ENCODE measurements at regions not wholly inside any gene's neighbourhood (a gene's known extent, or its start where the extent isn't known, plus 50 kb on each side); places are given as distances from the start of the nearest gene placed in this dataset.
"Not testable (repeated sequence)": the region's sequence is repeated elsewhere in the genome, so short reads cannot be mapped to it uniquely, and the experiment has no call there.

DNA sequence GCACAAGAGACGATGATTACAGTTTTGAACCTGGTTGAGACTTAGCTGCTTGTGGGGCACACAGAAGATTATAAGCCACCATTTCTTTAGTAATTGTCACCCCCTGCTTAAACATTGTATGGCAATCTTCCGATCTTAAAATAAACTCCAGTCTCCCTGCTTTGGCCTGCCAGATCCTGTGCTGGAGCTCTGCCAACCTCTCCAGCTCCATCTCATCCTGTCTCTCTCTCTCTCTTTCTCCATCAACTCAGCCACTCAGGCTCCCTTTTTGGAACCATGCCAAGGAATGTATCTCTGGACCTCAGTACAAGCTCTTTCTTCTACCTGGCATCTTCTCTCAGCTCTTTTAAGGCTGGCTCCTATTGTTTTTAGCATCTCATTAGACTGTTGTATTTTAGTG, 1053.2 kb downstream of the REEP3 start:
- no peak for DNase-seq (ENCODE audit: low read depth)

DNA sequence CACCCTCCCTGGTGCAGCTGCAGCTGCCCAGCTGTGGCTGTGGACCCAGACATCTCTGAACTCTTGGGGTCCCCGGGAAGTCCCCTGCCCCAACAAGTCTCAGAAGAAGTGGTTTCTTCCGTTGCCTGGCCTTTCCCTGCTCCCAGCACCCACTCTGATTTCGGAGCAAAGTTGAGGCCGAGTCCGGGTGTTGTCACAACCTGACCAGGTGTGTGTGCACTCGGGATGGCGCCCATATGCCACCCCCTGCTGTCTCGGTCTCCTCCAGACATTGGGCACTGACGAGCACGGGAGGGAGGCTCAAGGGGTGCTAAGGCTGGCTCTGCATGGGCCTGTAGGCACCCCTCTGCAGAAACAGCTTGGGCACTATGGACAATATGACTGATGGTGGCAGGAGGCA, 1055.3 kb downstream of the REEP3 start:
- DNase-seq (ENCODE audit: low read depth), result no peak

DNA sequence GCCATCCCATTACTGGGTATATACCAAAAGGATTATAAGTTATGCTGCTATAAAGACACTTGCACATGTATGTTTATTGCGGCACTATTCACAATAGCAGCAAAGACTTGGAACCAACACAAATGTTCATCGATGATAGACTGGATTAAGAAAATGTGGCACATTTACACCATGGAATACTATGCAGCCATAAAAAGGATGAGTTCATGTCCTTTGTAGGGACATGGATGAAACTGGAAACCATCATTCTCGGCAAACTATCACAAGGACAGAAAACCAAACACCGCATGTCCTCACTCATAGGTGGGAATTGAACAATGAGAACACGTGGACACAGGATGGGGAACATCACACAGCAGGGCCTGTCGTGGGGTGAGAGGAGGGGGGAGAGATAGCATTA, 1057.6 kb downstream of the REEP3 start:
- not testable (repeated sequence) for DNase-seq (ENCODE audit: low read depth)

DNA sequence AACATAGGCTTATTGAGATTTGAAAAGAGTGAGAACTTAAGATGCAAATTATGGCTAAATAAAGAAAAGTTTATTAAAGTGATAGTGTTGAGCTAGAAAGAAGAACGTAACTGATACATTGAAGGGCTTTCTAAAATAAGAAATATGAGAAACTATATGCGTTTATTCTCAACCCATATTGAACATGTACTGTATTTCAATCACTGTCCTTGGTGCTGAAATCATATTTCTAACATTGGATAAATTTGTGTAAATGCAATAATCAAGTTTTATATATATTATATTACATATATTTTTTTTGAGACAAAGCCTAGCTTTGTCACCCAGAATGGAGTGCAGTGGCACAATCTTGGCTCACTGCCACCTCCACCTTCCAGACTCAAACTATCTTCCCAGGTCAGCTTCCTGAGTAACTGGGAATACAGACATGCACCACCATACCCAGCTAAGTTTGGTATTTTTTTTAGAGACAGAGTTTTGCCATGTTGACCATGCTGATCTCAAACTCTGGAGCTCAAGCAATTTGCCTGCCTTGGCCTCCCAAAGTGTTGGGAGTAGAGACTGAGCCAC, 1065.8 kb downstream of the REEP3 start:
- no peak for DNase-seq (ENCODE audit: low read depth)

DNA sequence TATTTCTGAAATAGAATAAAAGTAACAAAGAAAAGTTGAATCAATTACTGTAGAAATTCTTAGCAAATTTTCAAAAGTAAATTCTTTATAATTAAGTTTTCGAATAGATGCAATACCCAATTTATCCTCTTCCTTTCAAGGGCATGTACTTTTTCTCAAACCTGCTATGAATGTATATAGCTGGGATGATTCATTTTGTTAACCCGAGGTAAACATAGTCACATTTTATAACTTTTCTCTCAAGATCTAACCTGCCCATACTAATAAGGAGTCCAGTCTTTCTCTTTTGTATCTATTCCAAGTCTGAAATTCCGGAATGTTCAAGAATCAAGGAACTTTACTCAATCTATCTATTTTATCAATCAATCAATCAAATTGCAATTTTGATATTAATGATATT, 1072.9 kb downstream of the REEP3 start:
- no peak for DNase-seq (ENCODE audit: low read depth)

DNA sequence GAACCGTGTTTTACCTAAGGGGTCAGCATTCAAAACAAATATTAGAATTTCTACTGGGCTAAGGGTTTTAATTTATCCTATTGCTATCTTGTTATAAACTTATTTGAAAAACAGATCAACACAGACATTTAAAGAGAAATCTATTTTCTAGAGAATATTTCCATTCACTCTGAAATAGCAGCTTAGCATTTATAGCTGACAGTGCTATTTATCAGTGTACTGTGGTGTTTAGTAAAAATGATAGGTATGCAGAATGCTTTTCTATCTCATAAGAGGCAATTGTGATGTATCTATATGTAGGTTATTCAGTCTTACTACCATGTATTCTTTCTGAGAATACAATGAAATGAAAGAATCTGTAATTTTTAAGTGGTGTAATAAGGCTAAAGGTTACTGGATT, 1077.4 kb downstream of the REEP3 start:
- DNase-seq (ENCODE audit: low read depth), result no peak

DNA sequence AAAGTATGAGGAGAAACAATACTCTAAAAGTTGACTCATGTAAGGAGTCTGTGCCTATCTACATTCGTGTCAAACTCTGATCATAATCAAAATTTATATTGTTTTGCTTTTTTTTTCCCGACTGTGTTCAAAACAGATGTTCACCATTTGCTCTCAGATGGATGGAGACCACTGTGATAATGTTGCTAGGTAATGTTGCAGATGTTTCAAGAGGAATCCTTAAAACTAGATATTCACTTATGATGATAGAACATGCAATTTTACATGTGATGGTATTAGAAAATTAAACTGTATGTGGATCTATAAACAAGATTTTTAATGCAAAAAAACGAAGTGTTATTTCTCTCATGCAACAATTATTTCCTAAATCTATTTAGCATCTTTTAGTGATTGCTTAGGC, 1080.1 kb downstream of the REEP3 start:
- DNase-seq (ENCODE audit: low read depth), result no peak

DNA sequence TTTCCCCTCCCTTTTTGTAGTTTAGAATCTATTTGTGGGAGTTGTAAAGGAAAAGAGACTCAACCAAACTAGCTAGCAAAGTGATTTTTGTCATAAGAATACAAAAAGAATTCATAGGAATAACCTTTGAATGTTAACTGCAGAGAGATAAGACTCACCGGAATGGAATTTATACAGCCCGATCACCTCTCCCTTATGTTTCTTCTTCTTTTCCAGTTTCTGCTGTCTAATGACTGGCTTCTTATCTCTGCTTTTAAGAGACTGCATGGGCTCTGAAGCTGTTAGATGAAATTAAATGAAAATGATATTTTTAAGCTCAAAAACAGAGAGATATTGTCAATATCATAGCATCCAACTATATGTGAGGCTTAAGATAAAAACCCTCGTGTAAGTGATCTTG, 1095.9 kb downstream of the REEP3 start:
- DNase-seq (ENCODE audit: low read depth), result no peak

DNA sequence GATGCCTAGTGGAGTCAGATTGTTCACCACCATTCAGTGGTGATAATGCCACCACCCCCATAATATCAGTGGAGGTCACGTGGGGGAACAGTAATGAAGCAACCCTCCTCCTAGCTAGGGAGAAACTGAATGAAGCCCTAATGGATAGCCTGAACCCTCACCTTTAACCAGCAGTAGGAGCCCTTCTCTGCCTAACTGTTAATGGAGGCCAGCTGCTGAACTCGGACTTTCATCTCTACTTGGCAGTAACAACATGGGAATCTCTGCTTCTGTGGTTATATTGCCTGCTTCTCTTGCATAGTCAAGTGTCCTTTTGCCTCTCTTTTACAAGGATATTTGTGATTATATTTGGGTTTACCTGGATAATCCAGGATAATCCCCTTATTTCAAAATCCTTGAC, 1097.9 kb downstream of the REEP3 start:
- no peak for DNase-seq (ENCODE audit: low read depth)

DNA sequence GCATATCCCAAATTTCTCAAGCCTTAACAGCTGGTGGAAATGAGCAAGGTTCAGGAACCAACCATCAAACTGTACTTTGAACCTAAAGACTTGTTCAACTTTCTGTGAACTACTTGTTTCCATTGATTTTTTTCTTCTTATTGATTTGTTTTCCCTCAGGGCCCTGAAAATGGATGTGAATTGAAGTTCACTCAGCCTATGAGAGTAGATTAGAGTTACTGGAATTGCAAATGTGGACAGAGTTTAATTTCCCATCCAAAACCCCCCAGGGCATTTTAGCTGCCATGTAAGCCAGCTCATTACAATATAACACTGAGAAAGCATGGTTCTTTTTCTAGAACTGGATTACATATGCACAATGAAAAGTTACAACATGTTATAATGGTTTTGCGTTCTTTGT, 1105.7 kb downstream of the REEP3 start:
- DNase-seq (ENCODE audit: low read depth), result no peak

DNA sequence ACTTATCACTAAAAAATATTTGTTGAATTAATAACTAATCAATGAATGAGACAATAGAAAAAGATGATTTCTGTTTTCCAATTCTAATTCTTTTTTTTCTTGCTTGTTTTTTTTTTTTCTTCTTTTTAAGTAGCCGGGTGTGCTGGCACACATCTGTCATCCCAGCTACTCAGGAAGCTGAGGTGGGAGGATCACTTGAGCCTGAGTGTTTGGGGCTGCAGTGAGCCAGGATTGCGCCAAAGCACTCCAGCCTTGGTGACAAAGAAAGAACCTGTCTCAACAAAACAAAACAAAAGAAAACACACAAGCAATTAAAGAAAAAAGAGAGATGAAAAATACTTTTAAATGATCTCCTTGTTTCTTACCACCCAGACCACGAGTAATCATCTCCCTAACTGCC, 1109.3 kb downstream of the REEP3 start:
- DNase-seq (ENCODE audit: low read depth), result no peak

DNA sequence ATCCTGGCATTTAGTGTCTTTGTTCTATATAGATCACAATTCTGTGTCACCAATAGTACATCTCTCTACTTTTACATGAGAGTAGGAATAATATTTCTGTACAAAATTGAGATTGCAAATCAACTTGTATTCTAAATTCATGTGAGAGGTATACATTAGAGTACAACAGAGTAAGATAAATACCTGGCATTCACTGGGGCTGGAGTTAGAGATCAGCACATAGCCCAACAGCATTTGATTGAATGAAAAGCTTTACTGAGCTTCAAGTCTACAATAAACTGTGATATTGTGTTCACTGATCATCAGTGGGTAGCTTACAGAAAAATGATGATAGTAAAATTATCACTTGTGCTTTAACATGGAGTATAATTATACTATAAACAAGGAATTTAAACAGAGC, 1114.7 kb downstream of the REEP3 start:
- no peak for DNase-seq (ENCODE audit: low read depth)

DNA sequence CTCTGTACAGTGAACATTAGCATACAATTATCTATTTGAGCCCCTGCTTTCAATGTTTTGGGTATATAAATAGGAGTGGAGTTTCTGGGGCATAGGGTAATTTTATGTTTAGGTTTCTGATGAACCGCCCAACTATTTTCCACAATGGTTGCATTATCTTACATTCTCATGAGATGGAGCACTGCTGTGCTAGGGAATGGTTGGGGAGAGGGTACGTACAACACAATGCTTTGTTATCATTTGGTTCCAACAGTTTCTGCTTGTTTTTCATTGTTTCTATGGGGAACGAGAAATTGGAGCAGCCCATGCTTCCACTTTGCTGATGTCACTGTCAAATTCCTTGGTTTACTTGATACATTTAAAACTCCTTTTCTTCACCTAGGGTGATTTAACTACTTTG, 1115.3 kb downstream of the REEP3 start:
- DNase-seq (ENCODE audit: low read depth), result no peak

DNA sequence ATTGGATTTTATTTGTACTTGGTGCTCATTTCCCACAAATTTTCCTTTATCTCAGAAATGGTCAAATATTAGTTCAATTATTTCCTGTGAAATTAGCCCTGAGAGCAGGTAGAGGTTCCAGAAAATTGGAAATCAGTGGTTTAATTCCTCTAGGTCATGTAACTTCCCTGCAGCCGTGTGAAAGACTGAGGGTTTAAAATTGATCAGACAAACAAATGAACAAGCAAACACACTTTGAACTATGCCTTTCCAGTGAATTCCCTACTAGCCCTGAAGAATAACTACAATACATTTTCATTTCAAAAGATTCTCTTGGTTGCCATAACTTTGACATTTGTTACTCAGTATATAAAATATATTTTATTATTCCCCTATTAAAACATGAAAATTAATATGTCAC, 1116.7 kb downstream of the REEP3 start:
- DNase-seq (ENCODE audit: low read depth), result no peak

DNA sequence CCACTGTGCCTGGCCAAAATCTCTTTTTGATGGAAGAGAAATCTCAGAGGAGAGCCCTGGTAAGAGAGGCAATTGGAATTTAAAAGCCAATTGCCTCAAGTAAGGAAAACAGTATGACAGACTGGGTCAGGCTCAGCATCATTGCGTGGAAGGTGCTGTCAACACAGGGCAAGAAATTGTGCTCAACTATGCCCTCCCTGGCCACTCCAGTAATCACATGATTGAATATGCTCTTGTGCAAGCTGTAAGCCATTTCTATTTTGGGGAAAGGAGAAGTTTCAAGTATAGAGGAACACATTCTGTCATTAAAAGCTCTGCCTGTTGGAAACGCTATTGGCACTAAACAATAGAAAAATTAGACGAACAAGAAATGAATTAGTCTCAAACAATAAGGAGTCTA, 1127.7 kb downstream of the REEP3 start:
- DNase-seq (ENCODE audit: low read depth), result no peak

DNA sequence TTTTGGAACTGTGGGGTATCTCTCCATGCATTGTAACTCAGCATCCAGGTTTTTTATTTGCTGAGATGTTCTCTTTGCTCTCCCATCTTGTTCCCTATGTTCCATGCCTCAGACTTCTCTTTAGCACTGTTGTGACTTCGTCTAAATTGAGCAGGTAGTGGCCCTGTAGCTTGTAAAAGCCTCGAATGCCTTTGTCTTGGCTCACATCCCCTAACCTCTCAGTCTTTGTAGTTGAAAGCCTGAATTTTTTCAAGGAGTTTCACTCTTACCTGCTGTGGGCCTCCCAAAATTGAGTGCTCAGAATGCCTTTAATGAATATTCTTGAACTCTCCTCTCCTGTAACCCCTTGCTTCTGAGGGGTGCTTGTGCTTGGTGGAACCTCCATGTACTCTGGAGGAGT, 1137.3 kb downstream of the REEP3 start:
- no peak for DNase-seq (ENCODE audit: low read depth)

DNA sequence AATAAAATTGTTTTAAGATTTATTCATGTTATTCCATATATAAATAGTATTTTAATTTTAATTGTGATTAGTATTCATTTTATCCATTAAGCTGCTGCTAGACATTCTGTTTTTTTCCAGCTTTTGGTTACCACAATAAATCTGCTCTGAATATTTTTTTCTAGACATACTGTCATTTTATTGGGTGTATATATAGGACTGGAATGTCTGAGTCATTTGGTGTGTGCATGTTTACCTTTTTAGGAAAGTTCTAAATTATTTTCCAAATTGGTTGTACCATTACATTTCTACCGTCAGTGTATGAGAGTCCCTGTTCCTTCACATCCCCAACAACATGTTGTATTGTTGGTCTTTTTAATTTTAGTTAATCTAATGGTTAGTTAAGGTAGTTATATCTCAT, 1138.1 kb downstream of the REEP3 start:
- no peak for DNase-seq (ENCODE audit: low read depth)

DNA sequence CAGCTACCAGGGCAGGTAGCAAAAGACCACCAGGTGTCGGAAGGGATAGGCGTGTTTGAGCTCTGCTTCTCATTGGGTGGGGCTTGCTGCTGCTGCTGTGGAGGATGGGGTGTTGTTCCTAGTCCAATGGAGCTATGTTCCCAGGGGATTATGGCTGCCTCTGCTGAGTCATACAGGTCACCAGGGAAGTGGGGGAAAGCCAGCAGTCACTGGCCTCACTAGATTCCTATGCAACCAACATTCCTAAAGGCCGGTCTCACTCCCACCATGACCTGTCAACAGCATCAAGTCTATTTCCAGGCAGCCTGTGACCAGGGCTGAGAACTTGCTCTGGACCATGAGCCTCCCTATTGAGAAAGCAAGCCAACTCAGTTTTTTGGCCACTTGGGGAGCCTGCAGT, 1160.8 kb downstream of the REEP3 start:
- DNase-seq (ENCODE audit: low read depth), result no peak

DNA sequence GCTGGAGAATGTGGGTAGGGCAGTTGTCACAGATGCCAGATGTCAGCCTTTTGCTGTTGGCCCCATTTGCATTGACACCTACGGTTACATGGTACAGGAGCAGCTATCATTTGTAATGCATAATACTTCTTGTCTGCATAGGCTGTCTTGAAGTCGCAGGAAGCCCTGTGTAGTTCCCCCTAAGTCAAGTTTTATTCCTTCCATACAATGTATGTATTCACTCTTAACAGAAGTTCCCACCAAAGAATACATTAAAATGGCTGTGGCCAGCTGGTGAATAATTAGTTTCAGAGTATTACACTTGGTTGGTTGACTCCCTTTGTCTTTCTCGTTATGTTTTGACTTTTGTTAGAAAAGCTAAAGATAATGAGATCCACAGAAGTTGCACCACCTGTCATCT, 1169.0 kb downstream of the REEP3 start:
- DNase-seq (ENCODE audit: low read depth), result no peak

DNA sequence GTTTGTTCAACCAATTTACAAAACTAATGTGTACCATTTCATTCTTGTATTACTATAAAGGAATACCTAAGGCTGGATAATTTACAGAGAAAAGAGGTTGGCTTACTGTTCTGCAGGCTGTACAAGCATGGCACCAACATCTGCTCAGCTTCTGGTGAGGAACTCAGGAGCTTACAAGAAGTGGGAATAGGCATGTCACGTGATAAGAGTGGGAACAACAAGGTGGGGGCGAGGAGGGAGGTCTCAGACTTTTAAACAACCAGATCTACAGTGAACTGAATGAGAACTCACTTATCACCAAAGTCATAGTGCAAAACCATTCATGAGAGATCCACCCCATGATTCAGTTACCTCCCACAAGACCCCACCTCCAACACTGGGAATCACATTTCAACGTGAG, 1178.0 kb downstream of the REEP3 start:
- DNase-seq (ENCODE audit: low read depth), result no peak

DNA sequence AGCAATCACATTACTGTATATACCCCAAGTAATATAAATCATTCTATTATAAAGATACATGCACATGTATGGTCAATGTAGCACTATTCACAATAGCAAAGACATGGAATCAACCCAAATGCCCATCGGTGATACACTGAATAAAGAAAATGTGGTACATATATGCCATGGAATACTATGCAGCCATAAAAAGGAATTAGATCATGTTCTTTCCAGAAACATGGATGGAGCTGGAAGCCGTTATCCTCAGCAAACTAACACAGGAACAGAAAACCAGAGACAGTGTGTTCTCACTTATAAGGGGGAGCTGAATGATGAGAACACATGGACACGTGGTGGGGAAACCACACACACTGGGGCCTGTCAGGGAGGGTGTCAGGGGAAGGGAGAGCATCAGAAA, 1180.9 kb downstream of the REEP3 start:
- DNase-seq (ENCODE audit: low read depth), result not testable (repeated sequence)

DNA sequence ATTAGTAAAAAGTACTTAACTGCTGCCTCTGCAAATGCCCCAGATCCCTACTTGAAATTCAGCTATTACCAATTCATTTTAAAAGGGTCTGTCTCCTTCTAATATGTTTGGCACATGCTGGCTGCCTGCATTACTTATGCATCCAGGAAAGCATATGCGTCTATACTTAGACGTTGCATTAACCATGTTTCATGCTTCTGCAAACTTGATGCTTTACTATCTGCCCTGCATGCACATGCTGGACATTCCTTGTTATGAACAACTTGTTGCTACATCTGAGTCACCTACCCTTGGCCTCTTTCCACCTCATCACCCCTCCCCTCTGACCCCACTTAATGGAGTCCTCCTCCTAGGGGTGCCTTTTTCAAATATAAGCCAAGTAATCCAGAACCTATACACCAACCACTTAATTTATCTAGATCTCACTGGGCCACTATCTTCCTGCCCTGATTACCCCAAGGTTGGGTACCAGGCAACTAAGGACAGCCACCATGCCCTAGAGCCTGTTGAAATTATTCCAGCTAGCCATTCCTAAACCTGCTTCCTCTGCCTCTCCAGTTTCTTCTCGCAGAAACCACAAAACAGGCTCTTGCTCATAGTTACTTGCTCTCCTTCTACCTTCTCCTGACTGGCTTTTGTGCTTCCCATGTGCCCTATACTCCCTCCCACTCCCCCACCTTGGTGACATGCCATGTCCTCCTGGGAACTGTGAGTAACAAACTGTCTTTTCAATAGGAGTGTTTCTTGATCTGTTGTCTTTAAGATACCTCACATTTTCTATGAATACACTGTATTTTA, 1187.9 kb downstream of the REEP3 start:
- DNase-seq (ENCODE audit: low read depth), result no peak

DNA sequence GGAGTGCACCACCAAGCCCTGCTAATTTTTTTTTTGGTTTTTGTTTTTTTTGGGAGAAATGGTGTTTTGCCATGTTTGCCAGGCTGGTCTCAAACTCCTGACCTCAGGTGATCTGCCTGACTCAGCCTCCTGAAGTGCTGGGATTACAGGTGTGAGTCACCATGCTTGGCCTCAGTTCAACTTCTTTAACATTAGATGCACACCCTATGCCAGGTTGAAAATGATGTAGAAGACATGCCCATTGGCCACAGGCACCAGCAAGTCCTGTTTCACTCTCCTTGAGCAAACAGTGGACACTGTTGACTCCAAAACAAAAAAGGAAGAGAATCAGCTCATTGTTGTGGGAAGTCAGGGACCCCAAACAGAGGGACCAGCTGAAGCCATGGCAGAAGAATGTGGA, 1205.3 kb downstream of the REEP3 start:
- DNase-seq (ENCODE audit: low read depth), result no peak

DNA sequence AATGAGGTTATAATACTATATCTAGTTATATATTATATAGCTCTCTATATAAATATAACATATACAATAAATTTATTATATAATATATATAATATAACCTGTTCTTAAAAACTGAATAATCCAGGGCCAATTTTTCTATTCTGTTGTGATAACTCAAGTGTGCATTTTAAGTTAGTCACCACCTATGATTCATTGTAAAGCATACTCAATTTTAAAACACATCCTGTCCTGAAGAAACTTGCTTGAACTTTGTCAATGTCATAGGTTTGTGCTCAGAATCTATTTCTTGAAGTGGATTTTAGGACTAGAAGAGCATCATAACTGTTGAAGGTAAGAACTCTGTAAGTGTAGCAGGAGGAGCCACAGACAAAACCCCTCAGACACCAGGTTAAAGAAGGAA, 1209.8 kb downstream of the REEP3 start:
- DNase-seq (ENCODE audit: low read depth), result no peak
